LNCAP (cell line): ENCODE measurements at regions not wholly inside any gene's neighbourhood (a gene's known extent, or its start where the extent isn't known, plus 50 kb on each side); places are given as distances from the start of the nearest gene placed in this dataset.
A peak's percentile ranks its signal among the peaks of the same experiment; 100 is the strongest.

ENCODE experiments used
- CTCF ChIP-seq: fragments of 450-650 bp; IDR thresholded peaks from 2 replicates; pipeline ENCODE4 v1.5.1; 2017; ENCODE audit warnings: mild to moderate bottlenecking

GRCh38 chr12:24597580-24597979 lies 351.3 kb downstream of the BCAT1 start:
- no peak for TF ChIP-seq CTCF

GRCh38 chr12:24596768-24597388 lies 352.0 kb downstream of the BCAT1 start:
- TF ChIP-seq CTCF = peak; percentile 65

GRCh38 chr12:24595652-24596235 lies 353.2 kb downstream of the BCAT1 start:
- TF ChIP-seq CTCF = no peak

- no peak for TF ChIP-seq CTCF
Observed at GRCh38 chr12:24591715-24592440, 357.0 kb downstream of the BCAT1 start.

GRCh38 chr12:24591079-24591626 lies 357.7 kb downstream of the BCAT1 start:
- TF ChIP-seq CTCF = no peak

- no peak for TF ChIP-seq CTCF
Observed at GRCh38 chr12:24586293-24586692, 362.6 kb downstream of the BCAT1 start.

- TF ChIP-seq CTCF = no peak
Observed at GRCh38 chr12:24584032-24584675, 364.7 kb downstream of the BCAT1 start.
